Activated CD4-positive, alpha-beta memory T cell treated with anti-CD3 and anti-CD28 coated beads, Interleukin-2, amount 10 ng/mL, durations not matched to agents 7 days and 5 days (primary cell): ENCODE measurements at regions not wholly inside any gene's neighbourhood (a gene's known extent, or its start where the extent isn't known, plus 50 kb on each side); places are given as distances from the start of the nearest gene placed in this dataset.
"Not testable (repeated sequence)": the region's sequence is repeated elsewhere in the genome, so short reads cannot be mapped to it uniquely, and the experiment has no call there.

Experiments
- CTCF ChIA-PET: fragments of 350-600 bp; sonication (Branson Sonifier 250); formaldehyde crosslinking; loops from one replicate; lab custom pipeline; 2021; ENCODE audit warnings: antibody characterized with exemption, inconsistent platforms; lab: Charles Lee
- POLR2A ChIA-PET: fragments of 350-600 bp; sonication (Branson Sonifier 250); formaldehyde crosslinking; loops from one replicate; lab custom pipeline; 2021; ENCODE audit warnings: antibody characterized with exemption; lab: Charles Lee
- DNase-seq: peaks from one replicate; pipeline ENCODE4 v3.0.0-alpha.2; 2020
- H3K27ac Mint-ChIP-seq: one replicate; pipeline ENCODE4 v1.8.0; 2021; ENCODE audit warnings: mild to moderate bottlenecking, mixed read lengths
- H3K27me3 Mint-ChIP-seq: one replicate; pipeline ENCODE4 v1.8.0; 2021; ENCODE audit warnings: mixed read lengths
- H3K36me3 Mint-ChIP-seq: one replicate; pipeline ENCODE4 v1.8.0; 2021; ENCODE audit warnings: low read depth, mixed read lengths
- H3K4me1 Mint-ChIP-seq: one replicate; pipeline ENCODE4 v1.8.0; 2021; ENCODE audit warnings: mixed read lengths
- H3K4me3 Mint-ChIP-seq: one replicate; pipeline ENCODE4 v1.8.0; 2021; ENCODE audit warnings: mild to moderate bottlenecking, mixed read lengths
- H3K9me3 Mint-ChIP-seq: one replicate; pipeline ENCODE4 v1.8.0; 2021; ENCODE audit warnings: mixed read lengths

DNA sequence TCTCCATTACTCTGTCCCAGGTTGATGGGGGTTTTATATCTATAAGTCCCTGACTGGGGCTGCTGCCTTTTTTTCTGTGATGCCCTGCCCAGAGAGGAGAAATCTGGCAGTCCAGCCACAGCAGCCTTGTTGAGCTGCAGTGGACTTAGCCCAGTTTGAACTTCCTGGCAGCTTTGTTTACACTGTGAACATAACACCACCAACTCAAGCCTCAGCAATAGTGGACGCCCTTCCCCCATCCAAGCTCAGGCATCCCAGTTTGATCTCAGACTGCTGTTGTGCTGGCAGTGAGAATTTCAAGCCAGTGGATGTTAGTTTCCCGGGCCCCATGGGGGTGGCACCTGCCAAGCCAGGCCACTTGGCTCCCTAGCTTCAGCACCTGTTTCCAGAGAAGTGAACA lies 298.5 kb upstream of the KDM5D start:
- Mint-ChIP-seq H3K36me3 (no peaks in the 10 kb centered on the region), H3K27me3 (no peaks in the 10 kb centered on the region), H3K27ac (no peak overlapping the region), H3K9me3 (no peaks in the 10 kb centered on the region), H3K4me3 (no peak overlapping the region), H3K4me1 (no peaks in the 10 kb centered on the region)
- CTCF ChIA-PET, result no interaction called here
- DNase-seq, result no peak
- POLR2A ChIA-PET, result no interaction called here

DNA sequence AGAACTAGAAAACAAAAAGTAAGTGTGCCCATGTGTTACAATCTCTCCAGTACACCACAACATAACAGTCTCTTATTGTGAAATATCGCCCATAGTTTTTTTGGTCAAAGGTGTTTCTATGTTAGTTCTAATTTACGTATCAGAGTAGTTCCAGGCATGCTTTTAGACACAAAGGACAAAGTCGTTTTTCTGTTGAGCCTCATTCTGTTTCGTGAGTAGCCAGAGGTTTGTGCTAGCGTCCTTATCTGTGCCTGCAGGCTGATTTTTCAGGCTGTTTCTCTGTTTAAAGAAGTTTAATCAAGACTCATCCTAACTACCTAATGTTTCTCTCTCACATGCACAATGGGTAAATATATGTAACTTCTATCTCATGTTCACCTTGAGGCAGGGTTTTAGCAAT lies 281.1 kb upstream of the KDM5D start:
- no peak overlapping the region for H3K4me3 Mint-ChIP-seq
- H3K4me1 Mint-ChIP-seq, result no peaks in the 10 kb centered on the region
- POLR2A ChIA-PET, result no interaction called here
- H3K27ac Mint-ChIP-seq, result no peak overlapping the region
- H3K27me3 Mint-ChIP-seq, result no peaks in the 10 kb centered on the region
- no peaks in the 10 kb centered on the region for H3K36me3 Mint-ChIP-seq
- H3K9me3 Mint-ChIP-seq, result no peaks in the 10 kb centered on the region
- no peak for DNase-seq
- CTCF ChIA-PET, result no interaction called here

DNA sequence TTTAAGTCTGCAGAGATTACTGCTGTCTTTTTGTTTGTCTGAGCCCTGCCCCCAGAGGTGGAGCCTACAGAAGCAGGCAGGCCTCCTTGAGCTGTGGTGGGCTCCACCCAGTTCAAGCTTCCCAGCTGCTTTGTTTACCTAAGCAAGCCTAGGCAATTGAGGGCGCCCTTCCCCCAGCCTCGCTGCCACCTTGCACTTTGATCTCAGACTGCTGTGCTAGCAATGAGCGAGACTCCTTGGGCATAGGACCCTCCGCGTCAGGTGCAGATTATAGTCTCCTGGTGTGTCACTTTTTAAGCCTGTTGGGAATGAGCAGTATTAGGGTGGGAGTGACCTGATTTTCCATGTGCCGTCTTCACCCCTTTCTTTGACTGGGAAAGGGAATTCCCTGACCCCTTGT lies 248.9 kb upstream of the KDM5D start:
- H3K4me1 Mint-ChIP-seq, H3K27me3 Mint-ChIP-seq, H3K36me3 Mint-ChIP-seq, CTCF ChIA-PET, H3K4me3 Mint-ChIP-seq, POLR2A ChIA-PET, DNase-seq, H3K9me3 Mint-ChIP-seq, H3K27ac Mint-ChIP-seq: not testable (repeated sequence)

- no peaks in the 10 kb centered on the region for H3K36me3 Mint-ChIP-seq
- POLR2A ChIA-PET, result no interaction called here
- no peaks in the 10 kb centered on the region for H3K27me3 Mint-ChIP-seq
- CTCF ChIA-PET, result no interaction called here
- no peak for DNase-seq
- H3K27ac Mint-ChIP-seq, result no peak overlapping the region
- H3K9me3 Mint-ChIP-seq, result no peaks in the 10 kb centered on the region
- no peak overlapping the region for H3K4me3 Mint-ChIP-seq
- no peaks in the 10 kb centered on the region for H3K4me1 Mint-ChIP-seq
Observed at GRCh38 chrY:19973012-19973411, 228.5 kb upstream of the KDM5D start.

- no peak overlapping the region for H3K4me3 Mint-ChIP-seq
- DNase-seq, result no peak
- no peak overlapping the region for H3K27ac Mint-ChIP-seq
- H3K9me3 Mint-ChIP-seq, result no peaks in the 10 kb centered on the region
- CTCF ChIA-PET, result no interaction called here
- no peaks in the 10 kb centered on the region for H3K27me3 Mint-ChIP-seq
- no peaks in the 10 kb centered on the region for H3K4me1 Mint-ChIP-seq
- POLR2A ChIA-PET, result no interaction called here
- no peaks in the 10 kb centered on the region for H3K36me3 Mint-ChIP-seq
Observed at GRCh38 chrY:19947702-19948101, 203.2 kb upstream of the KDM5D start.

DNA sequence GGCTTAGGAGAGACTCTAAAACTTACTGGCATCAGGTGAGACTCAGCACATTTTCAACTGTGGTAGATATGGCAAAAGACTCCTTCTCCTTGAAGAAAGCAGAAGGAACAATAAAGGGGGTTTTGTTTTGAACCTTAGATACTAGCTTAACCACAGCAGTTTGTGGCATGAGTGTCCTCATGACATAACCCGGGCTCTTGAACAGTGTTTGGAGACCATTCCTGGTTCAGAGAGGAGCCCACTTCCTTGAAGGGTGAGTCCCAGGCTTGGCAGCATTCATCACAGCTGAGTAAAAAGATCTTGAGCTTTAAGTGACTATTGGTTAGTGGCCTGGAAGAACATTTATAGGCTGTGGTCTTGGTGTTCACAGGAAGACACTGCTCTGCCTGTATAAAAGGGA lies 154.5 kb upstream of the KDM5D start:
- DNase-seq, result no peak
- ChIA-PET CTCF (no interaction called here), POLR2A (no interaction called here)
- no peaks in the 10 kb centered on the region for H3K9me3 Mint-ChIP-seq
- peaks cover 2% of the 10 kb centered on the region for H3K27me3 Mint-ChIP-seq
- no peak overlapping the region for H3K4me3 Mint-ChIP-seq
- no peaks in the 10 kb centered on the region for H3K4me1 Mint-ChIP-seq
- H3K27ac Mint-ChIP-seq, result no peak overlapping the region
- no peaks in the 10 kb centered on the region for H3K36me3 Mint-ChIP-seq

GRCh38 chrY:19892076-19892964 lies 147.8 kb upstream of the KDM5D start:
- Mint-ChIP-seq H3K4me1 (no peaks in the 10 kb centered on the region), H3K9me3 (no peaks in the 10 kb centered on the region), H3K27me3 (peaks cover 2% of the 10 kb centered on the region), H3K4me3 (no peak overlapping the region), H3K36me3 (no peaks in the 10 kb centered on the region), H3K27ac (no peak overlapping the region)
- CTCF ChIA-PET, result no interaction called here
- POLR2A ChIA-PET, result no interaction called here
- no peak for DNase-seq

GRCh38 chrY:19882145-19882544 lies 137.6 kb upstream of the KDM5D start:
- ChIA-PET CTCF (no interaction called here), POLR2A (no interaction called here)
- no peaks in the 10 kb centered on the region for H3K27me3 Mint-ChIP-seq
- H3K27ac Mint-ChIP-seq, result no peak overlapping the region
- DNase-seq, result no peak
- H3K4me1 Mint-ChIP-seq, result no peaks in the 10 kb centered on the region
- H3K36me3 Mint-ChIP-seq, result no peaks in the 10 kb centered on the region
- no peak overlapping the region for H3K4me3 Mint-ChIP-seq
- H3K9me3 Mint-ChIP-seq, result no peaks in the 10 kb centered on the region

DNA sequence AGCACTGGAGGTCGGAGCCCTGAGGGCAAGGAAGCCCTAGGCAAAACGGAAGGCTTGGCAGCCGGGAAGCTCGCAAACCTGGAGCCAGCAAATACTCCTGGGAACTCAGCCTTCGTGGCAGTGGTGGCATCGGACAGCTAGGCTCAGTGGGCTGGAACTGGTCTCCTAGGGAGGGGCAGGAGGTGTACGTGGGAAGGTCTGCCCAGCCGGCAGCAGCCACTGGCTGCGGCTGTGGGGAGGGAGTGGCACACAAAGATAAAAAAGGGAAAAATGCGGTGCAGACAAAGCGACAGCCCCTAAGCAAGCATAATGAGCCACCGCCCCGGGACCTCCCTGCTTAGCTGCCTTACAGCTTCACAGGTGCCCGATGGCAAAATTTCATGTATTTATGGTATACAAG lies 125.2 kb upstream of the KDM5D start:
- ChIA-PET POLR2A (no interaction called here), CTCF (no interaction called here)
- no peak for DNase-seq
- H3K36me3 Mint-ChIP-seq, result no peaks in the 10 kb centered on the region
- H3K4me1 Mint-ChIP-seq, result no peaks in the 10 kb centered on the region
- no peak overlapping the region for H3K27ac Mint-ChIP-seq
- H3K27me3 Mint-ChIP-seq, result no peaks in the 10 kb centered on the region
- peak overlapping the region; percentile 13 for H3K4me3 Mint-ChIP-seq
- H3K9me3 Mint-ChIP-seq, result no peaks in the 10 kb centered on the region

GRCh38 chrY:19869281-19869680 lies 124.8 kb upstream of the KDM5D start:
- Mint-ChIP-seq H3K4me3 (peak overlapping the region; percentile 13), H3K4me1 (no peaks in the 10 kb centered on the region), H3K9me3 (no peaks in the 10 kb centered on the region), H3K36me3 (no peaks in the 10 kb centered on the region), H3K27ac (no peak overlapping the region), H3K27me3 (no peaks in the 10 kb centered on the region)
- ChIA-PET POLR2A (interaction anchor here (0.6 kb wide), 1 partner anchor 49 kb away, joined by 3 read pairs; no protein-coding TSS in a partner anchor), CTCF (no interaction called here)
- no peak for DNase-seq

DNA sequence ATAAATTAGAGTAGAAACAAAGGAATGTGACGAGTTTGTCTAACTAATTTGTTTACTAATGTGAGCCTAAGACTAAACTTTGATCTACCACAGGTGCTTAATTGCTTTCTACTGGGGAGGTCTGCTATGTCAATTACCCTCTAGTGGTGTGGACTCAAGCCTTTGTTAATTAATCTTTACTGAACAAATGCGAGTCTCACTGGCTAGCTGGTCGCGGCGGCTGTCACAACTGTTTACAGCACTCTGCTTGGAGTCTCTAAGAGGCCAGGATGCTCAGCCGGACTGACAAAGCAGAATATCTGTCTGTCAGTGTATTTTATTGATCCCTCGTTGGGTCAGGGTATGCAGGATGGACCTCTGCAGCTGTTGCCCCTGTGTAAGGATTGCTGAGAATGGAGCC lies 124.1 kb upstream of the KDM5D start:
- Mint-ChIP-seq H3K27me3 (no peaks in the 10 kb centered on the region), H3K4me1 (no peaks in the 10 kb centered on the region)

DNA sequence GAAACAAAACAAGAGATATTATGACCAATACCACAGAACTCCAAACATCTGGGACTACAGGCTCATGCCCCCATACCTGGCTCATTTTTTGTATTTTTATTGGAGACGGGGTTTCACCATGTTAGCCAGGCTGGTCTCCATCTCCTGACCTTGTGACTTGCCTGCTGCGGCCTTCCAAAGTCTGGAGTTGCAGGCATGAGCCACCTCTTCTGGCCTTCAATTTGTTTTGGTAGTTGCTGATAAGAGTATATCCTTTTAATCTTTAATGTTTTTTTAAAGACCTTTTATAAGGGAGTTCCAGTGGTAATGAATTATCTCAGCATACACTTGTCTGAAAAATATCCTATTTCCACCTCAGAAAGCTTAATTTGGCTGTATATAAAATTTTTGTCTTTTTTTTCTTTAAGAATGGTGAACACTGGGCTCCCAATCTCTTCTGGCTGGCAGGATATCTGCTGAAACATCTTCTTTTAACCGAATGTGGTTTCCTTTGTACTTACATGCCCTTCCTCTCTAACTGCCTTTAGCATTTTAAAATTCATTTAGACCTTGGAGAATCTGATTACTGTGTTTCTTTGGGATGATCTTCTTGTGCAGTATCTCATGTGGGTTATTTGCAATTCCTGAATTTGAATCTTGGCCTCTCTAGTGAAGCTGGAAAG lies 112.1 kb upstream of the KDM5D start:
- H3K9me3 Mint-ChIP-seq, result peaks cover 3% of the 10 kb centered on the region
- no peaks in the 10 kb centered on the region for H3K36me3 Mint-ChIP-seq
- CTCF ChIA-PET, result no interaction called here
- DNase-seq, result no peak
- H3K27me3 Mint-ChIP-seq, result peaks cover 2% of the 10 kb centered on the region
- no peak overlapping the region for H3K4me3 Mint-ChIP-seq
- H3K27ac Mint-ChIP-seq, result peak overlapping the region; percentile 11
- POLR2A ChIA-PET, result no interaction called here
- H3K4me1 Mint-ChIP-seq, result peaks cover 13% of the 10 kb centered on the region

More for the DNA sequence above, 124.1 kb upstream of the KDM5D start:
- CTCF ChIA-PET, result no interaction called here
- POLR2A ChIA-PET, result interaction anchor here (0.6 kb wide), 1 partner anchor 48 kb away, joined by 3 read pairs; no protein-coding TSS in a partner anchor
- DNase-seq, result no peak
- Mint-ChIP-seq H3K9me3 (no peaks in the 10 kb centered on the region), H3K4me3 (no peak overlapping the region), H3K27ac (no peak overlapping the region), H3K36me3 (no peaks in the 10 kb centered on the region)

- no peak overlapping the region for H3K4me3 Mint-ChIP-seq
- no peak overlapping the region for H3K27ac Mint-ChIP-seq
- no peak for DNase-seq
- H3K27me3 Mint-ChIP-seq, result no peaks in the 10 kb centered on the region
- ChIA-PET CTCF (no interaction called here), POLR2A (no interaction called here)
- H3K36me3 Mint-ChIP-seq, result no peaks in the 10 kb centered on the region
- no peaks in the 10 kb centered on the region for H3K9me3 Mint-ChIP-seq
- no peaks in the 10 kb centered on the region for H3K4me1 Mint-ChIP-seq
Observed at GRCh38 chrY:19842972-19843371, 98.4 kb upstream of the KDM5D start.

GRCh38 chrY:19824136-19824535 lies 79.6 kb upstream of the KDM5D start:
- CTCF ChIA-PET, result no interaction called here
- DNase-seq, result no peak
- POLR2A ChIA-PET, result no interaction called here
- Mint-ChIP-seq H3K4me3 (no peak overlapping the region), H3K9me3 (no peaks in the 10 kb centered on the region), H3K27ac (no peak overlapping the region), H3K4me1 (no peaks in the 10 kb centered on the region), H3K27me3 (no peaks in the 10 kb centered on the region), H3K36me3 (no peaks in the 10 kb centered on the region)
